GM18907 (cell line): ENCODE measurements at regions not wholly inside any gene's neighbourhood (a gene's known extent, or its start where the extent isn't known, plus 50 kb on each side); places are given as distances from the start of the nearest gene placed in this dataset.

ENCODE experiments used
- ATAC-seq: cut with Tn5 transposase; IDR thresholded peaks from one replicate; pipeline ENCODE4 v1.9.1; 2021; ENCODE audit warnings: mild to moderate bottlenecking, moderate library complexity; ENCODE audit not compliant: unreplicated experiment

- no peak for ATAC-seq
These were observed 289.5 kb downstream of the IRX2 start for GRCh38 chr5:2461701-2462691.

- no peak for ATAC-seq
These were observed 291.4 kb downstream of the IRX2 start for GRCh38 chr5:2460098-2460497.

- no peak for ATAC-seq
These were observed 292.2 kb downstream of the IRX2 start for GRCh38 chr5:2459251-2459650.

GRCh38 chr5:2455878-2456277 lies 295.6 kb downstream of the IRX2 start:
- ATAC-seq = no peak

- no peak for ATAC-seq
These were observed 296.6 kb downstream of the IRX2 start for GRCh38 chr5:2454876-2455275.

GRCh38 chr5:2453781-2454180 lies 297.7 kb downstream of the IRX2 start:
- ATAC-seq = no peak

GRCh38 chr5:2451100-2451499 lies 300.4 kb downstream of the IRX2 start:
- ATAC-seq = no peak

GRCh38 chr5:2442496-2443354 lies 308.8 kb downstream of the IRX2 start:
- no peak for ATAC-seq

GRCh38 chr5:2441495-2442180 lies 309.8 kb downstream of the IRX2 start:
- ATAC-seq = no peak

GRCh38 chr5:2439608-2440007 lies 311.9 kb downstream of the IRX2 start:
- no peak for ATAC-seq

- ATAC-seq = no peak
These were observed 318.4 kb downstream of the IRX2 start for GRCh38 chr5:2433086-2433485.

- no peak for ATAC-seq
These were observed 319.2 kb downstream of the IRX2 start for GRCh38 chr5:2432076-2432920.

- no peak for ATAC-seq
These were observed 320.9 kb downstream of the IRX2 start for GRCh38 chr5:2430606-2431005.

- no peak for ATAC-seq
These were observed 323.5 kb downstream of the IRX2 start for GRCh38 chr5:2427983-2428382.

GRCh38 chr5:2423634-2424033 lies 327.8 kb downstream of the IRX2 start:
- ATAC-seq = no peak

- no peak for ATAC-seq
These were observed 334.2 kb downstream of the IRX2 start for GRCh38 chr5:2417301-2417700.

- no peak for ATAC-seq
These were observed 335.8 kb downstream of the IRX2 start for GRCh38 chr5:2415678-2416077.

GRCh38 chr5:2410451-2410850 lies 341.0 kb downstream of the IRX2 start:
- ATAC-seq = no peak

- no peak for ATAC-seq
These were observed 348.2 kb downstream of the IRX2 start for GRCh38 chr5:2403296-2403695.

GRCh38 chr5:2399804-2400203 lies 351.7 kb downstream of the IRX2 start:
- no peak for ATAC-seq
